Neural cell (in vitro differentiated cells): ENCODE measurements at regions not wholly inside any gene's neighbourhood (a gene's known extent, or its start where the extent isn't known, plus 50 kb on each side); places are given as distances from the start of the nearest gene placed in this dataset.

Source experiments
- H2AFZ ChIP-seq: fragments of 200-600, 300-800 bp; sonication (generic), shearing (Covaris generic); 2 replicates; pipeline ENCODE4 v1.6.0; 2014; ENCODE audit warnings: low read depth, mild to moderate bottlenecking, antibody characterized with exemption, low read length, moderate library complexity
- H3F3A ChIP-seq: fragments of 200-600 bp; shearing (Covaris generic); 2 replicates; pipeline ENCODE4 v1.6.1; 2016; ENCODE audit warnings: mild to moderate bottlenecking, moderate library complexity, mixed read lengths, antibody characterized with exemption, low read length; ENCODE audit not compliant: insufficient read depth, poor library complexity, severe bottlenecking
- H3K27ac ChIP-seq: fragments of 200-600, 300-800 bp; sonication (generic), shearing (Covaris generic); 2 replicates; pipeline ENCODE4 v1.5.1; 2014; ENCODE audit warnings: mild to moderate bottlenecking, low read length, moderate library complexity
- H3K27me3 ChIP-seq: fragments of 300-800, 200-600 bp; sonication (generic), shearing (Covaris generic); 2 replicates; pipeline ENCODE4 v1.6.0; 2014; ENCODE audit warnings: mild to moderate bottlenecking, low read depth, low read length, moderate library complexity; ENCODE audit not compliant: insufficient read depth
- H3K36me3 ChIP-seq: fragments of 300-800, 200-600 bp; sonication (generic), shearing (Covaris generic); 2 replicates; pipeline ENCODE4 v1.5.1; 2014; ENCODE audit warnings: mild to moderate bottlenecking, antibody characterized with exemption, low read length, moderate library complexity; ENCODE audit not compliant: insufficient read depth
- H3K4me2 ChIP-seq: fragments of 300-800, 200-600 bp; sonication (generic), shearing (Covaris generic); 2 replicates; pipeline ENCODE4 v1.6.0; 2014; ENCODE audit warnings: mild to moderate bottlenecking, low read length
- H3K4me3 ChIP-seq: fragments of 300-800, 200-600 bp; sonication (generic), shearing (Covaris generic); 2 replicates; pipeline ENCODE4 v1.5.1; 2014; ENCODE audit warnings: mild to moderate bottlenecking, low read length, moderate library complexity
- H3K79me2 ChIP-seq: fragments of 200-600 bp; shearing (Covaris generic); replicated peaks from 2 replicates; pipeline ENCODE4 v1.6.0; 2014; ENCODE audit warnings: mild to moderate bottlenecking, low read length, moderate library complexity; ENCODE audit not compliant: insufficient read depth
- H3K9ac ChIP-seq: fragments of 300-800, 200-600 bp; sonication (generic), shearing (Covaris generic); 2 replicates; pipeline ENCODE4 v1.6.1; 2016; ENCODE audit warnings: mild to moderate bottlenecking, low read length, mixed read lengths
- H3K9me2 ChIP-seq: fragments of 200-600 bp; shearing (Covaris generic); 2 replicates; pipeline ENCODE4 v1.6.1; 2016; ENCODE audit warnings: mild to moderate bottlenecking, low read length, mixed read lengths; ENCODE audit not compliant: insufficient read depth
- H3K9me3 ChIP-seq: fragments of 200-600, 300-800 bp; sonication (generic), shearing (Covaris generic); 2 replicates; pipeline ENCODE4 v1.6.1; 2016; ENCODE audit warnings: mild to moderate bottlenecking, mixed run types, low read length, moderate library complexity, mixed read lengths
- H4K20me1 ChIP-seq: fragments of 200-600 bp; shearing (Covaris generic); 2 replicates; pipeline ENCODE4 v1.6.1; 2016; ENCODE audit warnings: mild to moderate bottlenecking, mixed run types; ENCODE audit not compliant: insufficient read depth
- EP300 ChIP-seq: fragments of 450-650 bp; conservative IDR thresholded peaks from 2 replicates; pipeline ENCODE4 v1.6.1; 2014; ENCODE audit warnings: antibody characterized with exemption, mild to moderate bottlenecking, moderate library complexity; ENCODE audit not compliant: poor library complexity, severe bottlenecking
- EZH2 ChIP-seq: fragments of 200-600, 300-800 bp; shearing (Covaris generic), sonication (generic); IDR thresholded peaks from 2 replicates; pipeline ENCODE4 v1.6.1; 2014; ENCODE audit warnings: antibody characterized with exemption, low read length, borderline replicate concordance, mild to moderate bottlenecking; ENCODE audit not compliant: insufficient read depth, poor library complexity, severe bottlenecking
- MXI1 ChIP-seq: fragments of 450-650 bp; conservative IDR thresholded peaks from 2 replicates; pipeline ENCODE4 v1.6.1; 2014; ENCODE audit warnings: antibody characterized with exemption, mild to moderate bottlenecking; ENCODE audit not compliant: poor library complexity, severe bottlenecking
- POLR2AphosphoS5 ChIP-seq: IDR thresholded peaks from 2 replicates; pipeline ENCODE4 v1.6.1; 2012
- RAD21 ChIP-seq: fragments of 450-650 bp; conservative IDR thresholded peaks from 2 replicates; pipeline ENCODE4 v1.6.1; 2014; ENCODE audit warnings: antibody characterized with exemption, mild to moderate bottlenecking, moderate library complexity
- SMC3 ChIP-seq: fragments of 450-650 bp; conservative IDR thresholded peaks from 2 replicates; pipeline ENCODE4 v1.6.1; 2014; ENCODE audit warnings: antibody characterized with exemption, mild to moderate bottlenecking, moderate library complexity; ENCODE audit not compliant: poor library complexity
- TAF1 ChIP-seq: IDR thresholded peaks from 2 replicates; pipeline ENCODE4 v1.6.1; 2012; ENCODE audit warnings: low read depth
- TF ChIP-seq, protein P1 (sequence below): fragments of 450-650 bp; IDR thresholded peaks from 2 replicates; pipeline ENCODE4 v1.5.1; 2014; ENCODE audit warnings: antibody characterized with exemption, mild to moderate bottlenecking, moderate library complexity; ENCODE audit not compliant: poor library complexity, severe bottlenecking
- TF ChIP-seq, protein P2 (sequence below): IDR thresholded peaks from 2 replicates; pipeline ENCODE4 v1.6.1; 2012; ENCODE audit warnings: borderline replicate concordance

DNA sequence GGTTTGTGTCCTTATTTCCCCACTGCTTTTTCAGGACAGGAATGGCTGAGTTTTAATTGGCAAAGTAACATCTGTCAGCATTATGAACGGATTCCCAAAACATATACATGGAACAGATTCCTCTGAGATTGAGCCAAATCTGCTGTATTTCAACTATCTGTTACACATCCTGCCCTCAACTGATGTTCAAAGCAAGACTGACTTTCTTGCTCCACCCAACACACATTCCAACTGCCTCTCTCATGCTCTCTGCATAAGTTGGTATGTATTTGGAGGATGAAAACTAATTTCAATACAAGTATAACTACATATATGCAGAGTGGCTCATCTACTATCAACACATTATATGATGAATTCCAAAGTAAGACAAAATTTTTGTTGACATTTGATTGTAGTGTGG is 342.2 kb downstream of the GATA3 start:
- Histone ChIP-seq H3K4me2 (no peak overlapping the region), H4K20me1 (no peaks in the 10 kb centered on the region), H3K27ac (no peak overlapping the region), H3K9me3 (no peaks in the 10 kb centered on the region), H3K9me2 (no peaks in the 10 kb centered on the region), H2AFZ (no peak overlapping the region), H3K27me3 (no peaks in the 10 kb centered on the region), H3K79me2 (no peaks in the 10 kb centered on the region), H3K4me3 (no peak overlapping the region), H3F3A (no peaks in the 10 kb centered on the region), H3K36me3 (no peaks in the 10 kb centered on the region), H3K9ac (no peak overlapping the region)
- TF ChIP-seq RAD21: no peak
- TF ChIP-seq EZH2: no peak
- TF ChIP-seq, protein P1, sequence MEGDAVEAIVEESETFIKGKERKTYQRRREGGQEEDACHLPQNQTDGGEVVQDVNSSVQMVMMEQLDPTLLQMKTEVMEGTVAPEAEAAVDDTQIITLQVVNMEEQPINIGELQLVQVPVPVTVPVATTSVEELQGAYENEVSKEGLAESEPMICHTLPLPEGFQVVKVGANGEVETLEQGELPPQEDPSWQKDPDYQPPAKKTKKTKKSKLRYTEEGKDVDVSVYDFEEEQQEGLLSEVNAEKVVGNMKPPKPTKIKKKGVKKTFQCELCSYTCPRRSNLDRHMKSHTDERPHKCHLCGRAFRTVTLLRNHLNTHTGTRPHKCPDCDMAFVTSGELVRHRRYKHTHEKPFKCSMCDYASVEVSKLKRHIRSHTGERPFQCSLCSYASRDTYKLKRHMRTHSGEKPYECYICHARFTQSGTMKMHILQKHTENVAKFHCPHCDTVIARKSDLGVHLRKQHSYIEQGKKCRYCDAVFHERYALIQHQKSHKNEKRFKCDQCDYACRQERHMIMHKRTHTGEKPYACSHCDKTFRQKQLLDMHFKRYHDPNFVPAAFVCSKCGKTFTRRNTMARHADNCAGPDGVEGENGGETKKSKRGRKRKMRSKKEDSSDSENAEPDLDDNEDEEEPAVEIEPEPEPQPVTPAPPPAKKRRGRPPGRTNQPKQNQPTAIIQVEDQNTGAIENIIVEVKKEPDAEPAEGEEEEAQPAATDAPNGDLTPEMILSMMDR: no peak
- TF ChIP-seq, protein P2, sequence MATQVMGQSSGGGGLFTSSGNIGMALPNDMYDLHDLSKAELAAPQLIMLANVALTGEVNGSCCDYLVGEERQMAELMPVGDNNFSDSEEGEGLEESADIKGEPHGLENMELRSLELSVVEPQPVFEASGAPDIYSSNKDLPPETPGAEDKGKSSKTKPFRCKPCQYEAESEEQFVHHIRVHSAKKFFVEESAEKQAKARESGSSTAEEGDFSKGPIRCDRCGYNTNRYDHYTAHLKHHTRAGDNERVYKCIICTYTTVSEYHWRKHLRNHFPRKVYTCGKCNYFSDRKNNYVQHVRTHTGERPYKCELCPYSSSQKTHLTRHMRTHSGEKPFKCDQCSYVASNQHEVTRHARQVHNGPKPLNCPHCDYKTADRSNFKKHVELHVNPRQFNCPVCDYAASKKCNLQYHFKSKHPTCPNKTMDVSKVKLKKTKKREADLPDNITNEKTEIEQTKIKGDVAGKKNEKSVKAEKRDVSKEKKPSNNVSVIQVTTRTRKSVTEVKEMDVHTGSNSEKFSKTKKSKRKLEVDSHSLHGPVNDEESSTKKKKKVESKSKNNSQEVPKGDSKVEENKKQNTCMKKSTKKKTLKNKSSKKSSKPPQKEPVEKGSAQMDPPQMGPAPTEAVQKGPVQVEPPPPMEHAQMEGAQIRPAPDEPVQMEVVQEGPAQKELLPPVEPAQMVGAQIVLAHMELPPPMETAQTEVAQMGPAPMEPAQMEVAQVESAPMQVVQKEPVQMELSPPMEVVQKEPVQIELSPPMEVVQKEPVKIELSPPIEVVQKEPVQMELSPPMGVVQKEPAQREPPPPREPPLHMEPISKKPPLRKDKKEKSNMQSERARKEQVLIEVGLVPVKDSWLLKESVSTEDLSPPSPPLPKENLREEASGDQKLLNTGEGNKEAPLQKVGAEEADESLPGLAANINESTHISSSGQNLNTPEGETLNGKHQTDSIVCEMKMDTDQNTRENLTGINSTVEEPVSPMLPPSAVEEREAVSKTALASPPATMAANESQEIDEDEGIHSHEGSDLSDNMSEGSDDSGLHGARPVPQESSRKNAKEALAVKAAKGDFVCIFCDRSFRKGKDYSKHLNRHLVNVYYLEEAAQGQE: no peak
- TF ChIP-seq POLR2AphosphoS5: no peak

DNA sequence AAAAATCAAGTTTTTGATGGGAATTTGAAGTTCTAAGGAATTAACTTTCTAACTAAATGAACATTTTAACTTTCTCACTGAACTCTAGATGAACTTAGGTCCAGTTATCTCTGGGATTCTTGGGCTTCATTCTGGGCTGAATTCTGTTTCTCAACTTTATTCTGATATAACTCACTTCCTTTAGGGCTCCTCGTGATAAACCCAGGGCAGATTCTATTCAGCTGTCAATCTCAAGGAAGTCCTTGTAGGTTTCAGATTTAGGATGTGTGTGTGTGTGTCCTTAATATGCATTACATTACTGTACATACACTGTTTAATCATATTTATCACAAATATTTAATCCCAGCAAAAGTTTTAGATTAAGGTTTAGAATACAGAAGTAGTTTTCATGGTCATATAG is 344.3 kb downstream of the GATA3 start:
- H3K27me3 ChIP-seq: no peaks in the 10 kb centered on the region
- TF ChIP-seq SMC3 (no peak), RAD21 (no peak), EP300 (no peak), POLR2AphosphoS5 (no peak), TAF1 (no peak), MXI1 (no peak), EZH2 (no peak)
- TF ChIP-seq, protein P1: no peak
- TF ChIP-seq, protein P2: no peak
- no peak overlapping the region for H3K9ac ChIP-seq
- H3F3A ChIP-seq: no peaks in the 10 kb centered on the region
- H3K9me3 ChIP-seq: no peaks in the 10 kb centered on the region
- H3K27ac ChIP-seq: no peak overlapping the region
- H3K9me2 ChIP-seq: no peaks in the 10 kb centered on the region
- no peaks in the 10 kb centered on the region for H3K36me3 ChIP-seq
- no peak overlapping the region for H2AFZ ChIP-seq
- H3K79me2 ChIP-seq: no peaks in the 10 kb centered on the region
- no peak overlapping the region for H3K4me3 ChIP-seq
- no peak overlapping the region for H3K4me2 ChIP-seq
- H4K20me1 ChIP-seq: no peaks in the 10 kb centered on the region
